Adrenal gland (tissue), 9 donors: ENCODE measurements at regions not wholly inside any gene's neighbourhood (a gene's known extent, or its start where the extent isn't known, plus 50 kb on each side); places are given as distances from the start of the nearest gene placed in this dataset.

ENCODE experiments used
- DNase-seq, 7 donors: peaks; one replicate each; pipeline ENCODE4 v3.0.0-alpha.2; 2019 to 2020
- H3K27ac ChIP-seq, 5 donors: fragments of 200-600 bp; sonication (generic) in 4 of 5; 1 replicate in 3 of 5; 2 replicates in 2 of 5; pipeline versions ENCODE4 v1.5.1 to v1.8.0; 2016 to 2020; ENCODE audit warnings: mild to moderate bottlenecking in 1 of 5
- H3K27me3 ChIP-seq: fragments of 200-600 bp; 2 replicates; pipeline ENCODE4 v1.8.0; 2021
- H3K36me3 ChIP-seq, 2 donors: fragments of 200-600 bp; replicated peaks in 1 of 2; 1 replicate in 1 of 2; 2 replicates in 1 of 2; pipeline versions ENCODE4 v1.5.1 to v1.8.0; 2018 to 2022
- H3K4me1 ChIP-seq, 2 donors: fragments of 200-600 bp; replicated peaks in 1 of 2; 1 replicate in 1 of 2; 2 replicates in 1 of 2; pipeline versions ENCODE4 v1.5.1 to v1.8.0; 2018 to 2021
- H3K4me3 ChIP-seq, 4 donors: fragments of 200-600 bp; sonication (generic) in 3 of 4; one replicate each; pipeline ENCODE4 v1.5.1; 2016 to 2018
- H3K9me3 ChIP-seq, 3 donors: fragments of 200-600 bp; sonication (generic) in 1 of 3; replicated peaks in 1 of 3; 1 replicate in 2 of 3; 2 replicates in 1 of 3; pipeline versions ENCODE4 v1.5.1 to v1.8.0; 2016 to 2021
- POLR2A ChIP-seq, 2 donors: fragments of 450-650 bp; IDR thresholded peaks; one replicate each; pipeline ENCODE4 v1.6.1; 2017; ENCODE audit warnings: antibody characterized with exemption in 2 of 2, mild to moderate bottlenecking in 2 of 2, moderate library complexity in 1 of 2
- WGBS, 4 donors: extraction: QIAGEN DNeasy Blood & Tissue Kit in 2 of 4; methylation state at CpG; one replicate each; pipeline versions ENCODE4 v1.1.5 to v1.1.7; 2013 to 2017; 5-methylcytosine and 5-hydroxymethylcytosine counted together
- intact Hi-C, 2 donors: fragments of 100-400 bp; cut with DNase I; formaldehyde crosslinking; loops; one replicate each; pipeline versions ENCODE4 v1.14.1 to v1.15.0; 2022 to 2023
- TF ChIP-seq, protein P1 (sequence below), 6 experiments: fragments of 450-650 bp in 4 of 6; fragments of 200-600 bp in 2 of 6; sonication (generic) in 1 of 6; IDR thresholded peaks; 1 replicate in 5 of 6; 2 replicates in 1 of 6; pipeline versions ENCODE4 v1.5.1 to v1.8.0; 2016 to 2021; ENCODE audit warnings: antibody characterized with exemption in 6 of 6, mild to moderate bottlenecking in 2 of 6, moderate library complexity in 1 of 6
- donor health status: healthy with polysubstance abuse.
- donor health status: Bipolar disorder and iron deficiency.
- donor health status: DM: yes; HTN: yes; CAD: no.
- donor health status: DM: no; HTN: no; CAD: no.
- donor health status: DM: no; HTN: no; CAD: no.

DNA sequence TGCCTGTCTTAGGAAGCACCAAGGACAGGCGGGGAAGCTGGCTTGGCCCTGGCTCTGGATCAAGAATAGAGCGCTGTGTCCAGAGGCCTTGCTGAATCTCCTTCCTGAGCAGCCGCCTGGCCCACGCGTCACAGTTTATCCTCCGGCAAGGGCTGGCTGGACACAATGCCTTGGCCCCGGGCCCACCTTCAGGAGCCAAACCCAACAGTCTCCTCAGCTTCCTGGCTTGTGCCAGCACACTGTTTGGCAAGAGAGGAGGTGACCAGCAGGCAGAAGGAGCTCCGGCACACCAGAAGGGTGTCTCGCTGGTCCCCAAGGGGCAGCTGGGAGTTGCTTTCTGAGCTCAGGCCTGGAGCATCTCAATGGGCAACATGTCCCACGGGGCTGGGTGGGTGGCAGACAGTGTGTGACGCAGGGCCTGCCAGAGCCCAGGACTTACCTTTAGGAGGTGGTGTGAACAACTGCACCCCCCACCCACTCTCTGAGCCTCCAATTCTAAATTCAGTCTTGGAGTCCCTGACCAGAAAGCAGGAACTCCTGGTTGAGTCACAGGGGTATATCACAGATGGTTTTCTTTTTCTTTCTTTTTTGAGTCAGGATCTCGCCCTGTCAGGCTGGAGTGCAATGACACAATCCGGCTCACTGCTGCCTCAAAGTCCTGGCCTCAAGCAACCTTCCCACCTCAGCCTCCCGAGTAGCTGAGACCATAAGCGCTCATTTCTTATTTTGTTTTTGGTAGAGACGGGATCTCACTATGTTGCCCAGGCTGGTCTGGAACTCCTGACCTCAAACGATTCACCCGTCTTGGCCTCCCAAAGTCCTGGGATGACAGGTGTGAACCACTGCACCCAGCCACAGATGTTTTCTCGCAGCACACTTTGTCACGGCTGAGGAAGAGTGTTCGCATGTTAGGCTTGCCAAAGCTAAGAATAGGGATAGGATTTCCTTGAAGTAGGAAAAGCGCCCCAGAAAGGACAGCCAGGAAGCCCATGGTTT lies 361.2 kb downstream of the BCOR start:
- intact Hi-C loops = no loop called here
- TF ChIP-seq, protein P1, sequence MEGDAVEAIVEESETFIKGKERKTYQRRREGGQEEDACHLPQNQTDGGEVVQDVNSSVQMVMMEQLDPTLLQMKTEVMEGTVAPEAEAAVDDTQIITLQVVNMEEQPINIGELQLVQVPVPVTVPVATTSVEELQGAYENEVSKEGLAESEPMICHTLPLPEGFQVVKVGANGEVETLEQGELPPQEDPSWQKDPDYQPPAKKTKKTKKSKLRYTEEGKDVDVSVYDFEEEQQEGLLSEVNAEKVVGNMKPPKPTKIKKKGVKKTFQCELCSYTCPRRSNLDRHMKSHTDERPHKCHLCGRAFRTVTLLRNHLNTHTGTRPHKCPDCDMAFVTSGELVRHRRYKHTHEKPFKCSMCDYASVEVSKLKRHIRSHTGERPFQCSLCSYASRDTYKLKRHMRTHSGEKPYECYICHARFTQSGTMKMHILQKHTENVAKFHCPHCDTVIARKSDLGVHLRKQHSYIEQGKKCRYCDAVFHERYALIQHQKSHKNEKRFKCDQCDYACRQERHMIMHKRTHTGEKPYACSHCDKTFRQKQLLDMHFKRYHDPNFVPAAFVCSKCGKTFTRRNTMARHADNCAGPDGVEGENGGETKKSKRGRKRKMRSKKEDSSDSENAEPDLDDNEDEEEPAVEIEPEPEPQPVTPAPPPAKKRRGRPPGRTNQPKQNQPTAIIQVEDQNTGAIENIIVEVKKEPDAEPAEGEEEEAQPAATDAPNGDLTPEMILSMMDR (IDR thresholded peaks at IDR 0.05) = no peak
- no peak for TF ChIP-seq POLR2A (IDR thresholded peaks at IDR 0.05)
- 46 to 80% (median 72%) methylated on average over 7 to 22 of the region's 22 CpGs for WGBS, 4 donors
- H3K9me3 ChIP-seq = no peaks in the 10 kb centered on the region
- no peaks in the 10 kb centered on the region for H3K36me3 ChIP-seq
- H3K27ac ChIP-seq = peak overlapping the region in 4 of 5 donors; percentile 43 to 85 (median 56)
- H3K27me3 ChIP-seq = no peaks in the 10 kb centered on the region
- H3K4me1 ChIP-seq = peaks cover 4% of the 10 kb centered on the region in 2 donors
- H3K4me3 ChIP-seq = no peak overlapping the region
- peak; percentile 73 to 94 (median 91) for DNase-seq

DNA sequence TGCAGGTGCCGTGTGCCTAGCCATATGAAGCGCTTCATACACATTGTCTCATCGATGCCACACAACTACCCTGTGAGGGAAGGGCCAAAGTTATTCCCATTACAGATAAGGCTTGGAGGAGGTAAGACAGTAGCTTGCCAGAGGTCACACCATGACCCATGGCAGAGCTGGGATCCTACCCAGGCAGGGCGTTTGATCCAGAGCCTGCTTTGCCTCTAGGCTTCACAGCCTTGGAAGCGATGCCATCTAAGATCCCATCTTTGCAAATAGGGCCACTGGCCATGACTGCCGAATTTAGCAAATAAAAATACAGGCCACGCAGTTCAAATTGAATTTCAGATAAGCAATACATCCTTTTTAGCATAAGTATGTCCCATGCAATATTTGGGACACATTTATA lies 358.2 kb downstream of the BCOR start:
- no peaks in the 10 kb centered on the region for H3K9me3 ChIP-seq
- DNase-seq = no peak
- intact Hi-C loops = no loop called here

DNA sequence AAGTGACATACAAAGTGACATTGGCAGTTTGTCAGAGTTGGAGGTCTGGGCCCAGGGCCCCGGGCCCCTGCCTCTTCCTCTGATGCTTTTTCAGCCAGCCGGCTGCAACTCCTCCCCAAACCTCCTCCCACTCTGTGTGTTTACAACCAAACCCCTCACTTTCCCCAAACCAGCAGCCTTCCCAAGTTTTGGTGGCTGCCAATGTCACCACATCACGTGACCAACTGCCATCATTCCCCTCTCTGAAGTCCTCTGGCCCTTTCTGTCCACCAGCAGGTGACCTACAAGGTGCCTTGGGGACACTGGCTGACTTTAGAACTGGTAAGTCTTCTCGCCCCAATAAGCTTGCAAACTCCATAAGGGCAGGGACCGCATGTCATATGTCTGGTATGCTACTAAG lies 357.7 kb downstream of the BCOR start:
- Histone ChIP-seq H3K4me1 (peaks cover 4% of the 10 kb centered on the region in 2 donors), H3K4me3 (no peak overlapping the region), H3K27me3 (no peaks in the 10 kb centered on the region), H3K27ac (no peak overlapping the region), H3K36me3 (no peaks in the 10 kb centered on the region), H3K9me3 (no peaks in the 10 kb centered on the region)
- TF ChIP-seq, protein P1 (IDR thresholded peaks at IDR 0.05) = no peak
- no peak for TF ChIP-seq POLR2A (IDR thresholded peaks at IDR 0.05)
- intact Hi-C loops = no loop called here
- WGBS, 4 donors = 74 to 97% (median 84%) methylated on average over 5 of the region's 5 CpGs
- no peak for DNase-seq

More for the DNA sequence above, 358.2 kb downstream of the BCOR start:
- Histone ChIP-seq H3K4me1 (peaks cover 4% of the 10 kb centered on the region in 2 donors), H3K36me3 (no peaks in the 10 kb centered on the region), H3K27me3 (no peaks in the 10 kb centered on the region), H3K4me3 (no peak overlapping the region), H3K27ac (no peak overlapping the region)
- TF ChIP-seq, protein P1 (IDR thresholded peaks at IDR 0.05) = no peak
- no peak for TF ChIP-seq POLR2A (IDR thresholded peaks at IDR 0.05)
- 73 to 81% (median 75%) methylated on average over 5 to 7 of the region's 7 CpGs for WGBS, 4 donors

DNA sequence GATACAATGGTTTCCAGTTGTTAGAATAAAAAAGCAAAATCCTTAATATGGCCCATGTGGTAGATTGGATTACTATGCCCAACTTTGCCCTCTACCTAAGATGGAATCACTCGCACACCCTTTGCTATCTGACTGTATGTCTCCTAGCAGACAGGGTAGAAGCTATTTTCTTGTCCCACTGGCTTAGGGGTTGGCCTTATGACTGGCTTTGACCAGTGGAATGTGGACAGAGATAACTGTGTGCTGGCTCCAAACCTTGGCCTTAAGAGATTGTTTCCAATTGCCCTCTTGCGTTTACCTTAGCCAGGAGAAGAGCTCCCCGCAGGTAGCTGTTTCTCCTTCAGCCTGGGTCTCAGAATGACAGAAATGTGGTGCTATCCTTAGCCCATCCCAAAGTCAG lies 355.9 kb downstream of the BCOR start:
- H3K4me1 ChIP-seq = no peaks in the 10 kb centered on the region
- H3K4me3 ChIP-seq = no peak overlapping the region
- WGBS, 4 donors = 93 to 98% (median 96%) methylated on average over 3 of the region's 3 CpGs
- H3K9me3 ChIP-seq = no peaks in the 10 kb centered on the region
- intact Hi-C loops = no loop called here
- DNase-seq = no peak
- H3K27ac ChIP-seq = no peak overlapping the region
- H3K27me3 ChIP-seq = no peaks in the 10 kb centered on the region
- no peak for TF ChIP-seq POLR2A (IDR thresholded peaks at IDR 0.05)
- TF ChIP-seq, protein P1 (IDR thresholded peaks at IDR 0.05) = no peak
- no peaks in the 10 kb centered on the region for H3K36me3 ChIP-seq
